ENCODE measurements at regions not wholly inside any gene's neighbourhood (a gene's known extent, or its start where the extent isn't known, plus 50 kb on each side); places are given as distances from the start of the nearest gene placed in this dataset.
"Not testable (repeated sequence)": the region's sequence is repeated elsewhere in the genome, so short reads cannot be mapped to it uniquely, and the experiment has no call there.

DNA sequence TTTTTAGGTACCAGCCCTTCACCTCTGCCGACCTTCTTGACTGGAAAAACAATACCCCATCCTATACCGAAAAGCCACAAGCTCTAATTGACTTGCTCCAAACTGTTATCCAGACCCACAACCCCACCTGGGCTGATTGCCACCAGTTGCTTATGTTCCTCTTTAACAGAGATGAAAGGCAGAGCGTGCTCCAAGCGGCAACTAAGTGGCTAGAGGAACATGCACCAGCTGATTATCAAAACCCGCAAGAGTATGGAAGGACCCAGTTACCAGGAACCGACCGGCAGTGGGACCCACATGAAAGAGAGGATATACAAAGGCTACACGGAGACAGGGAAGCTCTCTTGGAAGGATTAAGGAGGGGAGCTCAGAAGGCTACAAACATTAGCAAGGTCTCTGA, 86.1 kb upstream of the TANC1 start:
- no peak overlapping the region for H3K27ac ChIP-seq
- no peak for TF ChIP-seq POLR2A (IDR thresholded peaks at IDR 0.05)
- TF ChIP-seq, protein P1, sequence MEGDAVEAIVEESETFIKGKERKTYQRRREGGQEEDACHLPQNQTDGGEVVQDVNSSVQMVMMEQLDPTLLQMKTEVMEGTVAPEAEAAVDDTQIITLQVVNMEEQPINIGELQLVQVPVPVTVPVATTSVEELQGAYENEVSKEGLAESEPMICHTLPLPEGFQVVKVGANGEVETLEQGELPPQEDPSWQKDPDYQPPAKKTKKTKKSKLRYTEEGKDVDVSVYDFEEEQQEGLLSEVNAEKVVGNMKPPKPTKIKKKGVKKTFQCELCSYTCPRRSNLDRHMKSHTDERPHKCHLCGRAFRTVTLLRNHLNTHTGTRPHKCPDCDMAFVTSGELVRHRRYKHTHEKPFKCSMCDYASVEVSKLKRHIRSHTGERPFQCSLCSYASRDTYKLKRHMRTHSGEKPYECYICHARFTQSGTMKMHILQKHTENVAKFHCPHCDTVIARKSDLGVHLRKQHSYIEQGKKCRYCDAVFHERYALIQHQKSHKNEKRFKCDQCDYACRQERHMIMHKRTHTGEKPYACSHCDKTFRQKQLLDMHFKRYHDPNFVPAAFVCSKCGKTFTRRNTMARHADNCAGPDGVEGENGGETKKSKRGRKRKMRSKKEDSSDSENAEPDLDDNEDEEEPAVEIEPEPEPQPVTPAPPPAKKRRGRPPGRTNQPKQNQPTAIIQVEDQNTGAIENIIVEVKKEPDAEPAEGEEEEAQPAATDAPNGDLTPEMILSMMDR (IDR thresholded peaks at IDR 0.05) = no peak
- 88% methylated on average over 5 of the region's 8 CpGs for WGBS (ENCODE audit: insufficient coverage, low coverage, low lambda C conversion rate, missing lambda C conversion rate)
- H3K27me3 ChIP-seq = no peaks in the 10 kb centered on the region
- DNase-seq = no peak
- intact Hi-C loops (cut with DNase I) = no loop called here
- no peak overlapping the region for H3K4me3 ChIP-seq
- no peak for ATAC-seq
- no peaks in the 10 kb centered on the region for H3K9me3 ChIP-seq
- H3K36me3 ChIP-seq = no peaks in the 10 kb centered on the region
- H3K4me1 ChIP-seq = no peaks in the 10 kb centered on the region

- intact Hi-C loops (cut with DNase I); ATAC-seq; H3K36me3 ChIP-seq; H3K27me3 ChIP-seq; DNase-seq; H3K4me1 ChIP-seq; H3K27ac ChIP-seq; H3K9me3 ChIP-seq; H3K4me3 ChIP-seq: not testable (repeated sequence)
- 57% methylated on average over 3 of the region's 3 CpGs for WGBS (ENCODE audit: insufficient coverage, low coverage, low lambda C conversion rate, missing lambda C conversion rate)
Measured at GRCh38 chr2:158884552-158884951, 83.9 kb upstream of the TANC1 start.

- H3K9me3 ChIP-seq; H3K4me1 ChIP-seq; H3K4me3 ChIP-seq; H3K27ac ChIP-seq; H3K27me3 ChIP-seq; ATAC-seq; DNase-seq; H3K36me3 ChIP-seq; intact Hi-C loops (cut with DNase I): not testable (repeated sequence)
- 55% methylated on average over 6 of the region's 8 CpGs for WGBS (ENCODE audit: insufficient coverage, low coverage, low lambda C conversion rate, missing lambda C conversion rate)
Measured at GRCh38 chr2:158885018-158885678, 83.3 kb upstream of the TANC1 start.

GRCh38 chr2:158885679-158886050, 82.8 kb upstream of the TANC1 start:
- H3K9me3 ChIP-seq; DNase-seq; H3K27ac ChIP-seq; H3K4me1 ChIP-seq; H3K27me3 ChIP-seq; intact Hi-C loops (cut with DNase I); H3K4me3 ChIP-seq; H3K36me3 ChIP-seq; ATAC-seq: not testable (repeated sequence)
- WGBS (ENCODE audit: insufficient coverage, low coverage, low lambda C conversion rate, missing lambda C conversion rate) = 72% methylated on average over 4 of the region's 10 CpGs

- ATAC-seq (no peak), DNase-seq (no peak)
- Histone ChIP-seq H3K36me3 (no peaks in the 10 kb centered on the region), H3K9me3 (no peaks in the 10 kb centered on the region), H3K27ac (no peak overlapping the region), H3K4me3 (no peak overlapping the region), H3K4me1 (no peaks in the 10 kb centered on the region), H3K27me3 (no peaks in the 10 kb centered on the region)
- no peak for TF ChIP-seq POLR2A (IDR thresholded peaks at IDR 0.05)
- TF ChIP-seq, protein P1 (IDR thresholded peaks at IDR 0.05) = no peak
- 84% methylated on average over 2 of the region's 2 CpGs for WGBS (ENCODE audit: insufficient coverage, low coverage, low lambda C conversion rate, missing lambda C conversion rate)
- intact Hi-C loops (cut with DNase I) = no loop called here
Measured at GRCh38 chr2:158889135-158889853, 79.1 kb upstream of the TANC1 start.

- Histone ChIP-seq H3K27me3 (no peaks in the 10 kb centered on the region), H3K4me3 (no peak overlapping the region), H3K4me1 (no peaks in the 10 kb centered on the region), H3K27ac (no peak overlapping the region), H3K9me3 (no peaks in the 10 kb centered on the region), H3K36me3 (no peaks in the 10 kb centered on the region)
- DNase-seq (no peak), ATAC-seq (no peak)
- intact Hi-C loops (cut with DNase I) = no loop called here
- WGBS (ENCODE audit: insufficient coverage, low coverage, low lambda C conversion rate, missing lambda C conversion rate) = 85% methylated on average over 3 of the region's 3 CpGs
- TF ChIP-seq, protein P1 (IDR thresholded peaks at IDR 0.05) = no peak
- TF ChIP-seq POLR2A (IDR thresholded peaks at IDR 0.05) = no peak
Measured at GRCh38 chr2:158890296-158890905, 78.0 kb upstream of the TANC1 start.

Data from right lobe of liver (tissue), 6 donors.